SU-DHL-6 (cell line): ENCODE measurements at regions not wholly inside any gene's neighbourhood (a gene's known extent, or its start where the extent isn't known, plus 50 kb on each side); places are given as distances from the start of the nearest gene placed in this dataset.
"Not testable (repeated sequence)": the region's sequence is repeated elsewhere in the genome, so short reads cannot be mapped to it uniquely, and the experiment has no call there.

Experiments
- H2AFZ ChIP-seq: fragments of 200-600 bp; sonication (generic); 2 replicates; pipeline ENCODE4 v1.6.1; 2014; ENCODE audit warnings: low read depth, mild to moderate bottlenecking, moderate library complexity, mixed read lengths, antibody characterized with exemption, low read length; ENCODE audit not compliant: severe bottlenecking
- H3F3A ChIP-seq: fragments of 200-600 bp; shearing (Covaris generic); 2 replicates; pipeline ENCODE4 v1.6.0; 2016; ENCODE audit warnings: antibody characterized with exemption, mild to moderate bottlenecking; ENCODE audit not compliant: insufficient read depth
- H3K27ac ChIP-seq: fragments of 200-600 bp; sonication (generic); 2 replicates; pipeline ENCODE4 v1.5.1; 2016; ENCODE audit warnings: low read depth, mild to moderate bottlenecking, low read length, moderate library complexity, mixed read lengths
- H3K27me3 ChIP-seq: fragments of 200-600 bp; sonication (generic), shearing (Covaris generic); 2 replicates; pipeline ENCODE4 v1.6.0; 2014; ENCODE audit warnings: mild to moderate bottlenecking, low read length
- H3K36me3 ChIP-seq: fragments of 200-600 bp; sonication (generic); 2 replicates; pipeline ENCODE4 v1.6.1; 2014; ENCODE audit warnings: mild to moderate bottlenecking, low read length, mixed read lengths
- H3K4me2 ChIP-seq: fragments of 300-600, 200-600 bp; shearing (Covaris generic), sonication (generic); 2 replicates; pipeline ENCODE4 v1.6.0; 2014; ENCODE audit warnings: low read length, low read depth, mild to moderate bottlenecking; ENCODE audit not compliant: poor library complexity, severe bottlenecking
- H3K4me3 ChIP-seq: fragments of 200-600 bp; sonication (generic); 2 replicates; pipeline ENCODE4 v1.5.1; 2014; ENCODE audit warnings: antibody characterized with exemption, low read length, mild to moderate bottlenecking, mixed read lengths; ENCODE audit not compliant: insufficient read depth, poor library complexity, severe bottlenecking
- H3K79me2 ChIP-seq: fragments of 200-600 bp; sonication (generic); 2 replicates; pipeline ENCODE4 v1.6.1; 2014; ENCODE audit warnings: mild to moderate bottlenecking, low read length, moderate library complexity; ENCODE audit not compliant: insufficient read depth
- H3K9ac ChIP-seq: fragments of 200-600 bp; sonication (generic); 2 replicates; pipeline ENCODE4 v1.7.0; 2014; ENCODE audit warnings: mild to moderate bottlenecking, low read length
- H3K9me2 ChIP-seq: fragments of 200-600 bp; sonication (generic); replicated peaks from 2 replicates; pipeline ENCODE4 v1.6.1; 2014; ENCODE audit warnings: low read length; ENCODE audit not compliant: insufficient read depth
- H3K9me3 ChIP-seq: fragments of 200-600 bp; sonication (generic); 2 replicates; pipeline ENCODE4 v1.6.1; 2014; ENCODE audit warnings: low read length, mixed read lengths; ENCODE audit not compliant: insufficient read depth
- H4K20me1 ChIP-seq: fragments of 200-600 bp; sonication (generic); 2 replicates; pipeline ENCODE4 v1.6.1; 2014; ENCODE audit warnings: low read depth, mild to moderate bottlenecking, antibody characterized with exemption, low read length, moderate library complexity, mixed read lengths
- CTCF ChIP-seq: fragments of 200-600 bp; sonication (generic); IDR thresholded peaks from one replicate; pipeline ENCODE4 v1.5.1; 2017; ENCODE audit warnings: antibody characterized with exemption, mild to moderate bottlenecking, low read length, moderate library complexity; ENCODE audit not compliant: insufficient read depth, poor library complexity, severe bottlenecking
- EZH2phosphoT487 ChIP-seq: fragments of 200-600 bp; sonication (generic), shearing (Covaris generic); conservative IDR thresholded peaks from 2 replicates; pipeline ENCODE4 v1.6.1; 2018; ENCODE audit warnings: mild to moderate bottlenecking, antibody characterized with exemption, low read length, moderate library complexity, mixed read lengths

GRCh38 chr20:54726687-54727300 is 251.4 kb downstream of the DOK5 start:
- no peak overlapping the region for H3K9ac ChIP-seq
- no peaks in the 10 kb centered on the region for H3F3A ChIP-seq
- H3K4me2 ChIP-seq = no peak overlapping the region

GRCh38 chr20:54725266-54725665 is 249.9 kb downstream of the DOK5 start:
- H3K9ac ChIP-seq, H2AFZ ChIP-seq, H3K36me3 ChIP-seq, H3K4me3 ChIP-seq, H3F3A ChIP-seq, H3K79me2 ChIP-seq, H3K4me2 ChIP-seq, H3K27ac ChIP-seq, H3K9me3 ChIP-seq, H4K20me1 ChIP-seq, H3K27me3 ChIP-seq, H3K9me2 ChIP-seq: not testable (repeated sequence)

More at GRCh38 chr20:54726687-54727300, 251.4 kb downstream of the DOK5 start:
- TF ChIP-seq CTCF (no peak), EZH2phosphoT487 (no peak)
- Histone ChIP-seq H4K20me1 (no peaks in the 10 kb centered on the region), H3K9me2 (no peaks in the 10 kb centered on the region), H3K79me2 (no peaks in the 10 kb centered on the region), H3K9me3 (no peaks in the 10 kb centered on the region), H3K36me3 (no peaks in the 10 kb centered on the region), H2AFZ (no peak overlapping the region), H3K27ac (no peak overlapping the region), H3K27me3 (no peaks in the 10 kb centered on the region), H3K4me3 (no peak overlapping the region)

DNA sequence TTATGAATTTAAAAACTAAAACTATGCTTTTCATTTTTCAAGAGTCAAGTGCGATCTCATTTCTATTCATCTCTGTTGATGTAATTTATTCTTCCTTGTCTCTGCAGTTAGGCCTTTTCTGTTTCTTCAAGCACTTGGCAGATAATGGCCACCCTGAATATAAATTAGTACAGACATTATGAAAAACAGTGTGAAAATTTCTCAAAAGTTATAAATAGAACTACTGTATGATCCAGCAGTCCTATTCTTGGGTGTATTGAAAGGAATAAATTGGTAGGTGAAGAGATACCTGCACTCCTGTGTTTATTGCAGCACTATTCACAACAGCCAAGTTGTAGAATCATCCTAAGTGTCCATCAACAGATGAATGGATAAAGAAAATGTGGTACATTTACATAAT is 248.3 kb downstream of the DOK5 start:
- Histone ChIP-seq H3K79me2 (no peaks in the 10 kb centered on the region), H3F3A (no peaks in the 10 kb centered on the region), H3K27ac (no peak overlapping the region), H4K20me1 (no peaks in the 10 kb centered on the region), H3K9me3 (no peaks in the 10 kb centered on the region), H3K27me3 (no peaks in the 10 kb centered on the region), H3K36me3 (no peaks in the 10 kb centered on the region), H3K9ac (no peak overlapping the region), H2AFZ (no peak overlapping the region), H3K9me2 (no peaks in the 10 kb centered on the region), H3K4me3 (no peak overlapping the region), H3K4me2 (no peak overlapping the region)
- TF ChIP-seq CTCF (no peak), EZH2phosphoT487 (no peak)

DNA sequence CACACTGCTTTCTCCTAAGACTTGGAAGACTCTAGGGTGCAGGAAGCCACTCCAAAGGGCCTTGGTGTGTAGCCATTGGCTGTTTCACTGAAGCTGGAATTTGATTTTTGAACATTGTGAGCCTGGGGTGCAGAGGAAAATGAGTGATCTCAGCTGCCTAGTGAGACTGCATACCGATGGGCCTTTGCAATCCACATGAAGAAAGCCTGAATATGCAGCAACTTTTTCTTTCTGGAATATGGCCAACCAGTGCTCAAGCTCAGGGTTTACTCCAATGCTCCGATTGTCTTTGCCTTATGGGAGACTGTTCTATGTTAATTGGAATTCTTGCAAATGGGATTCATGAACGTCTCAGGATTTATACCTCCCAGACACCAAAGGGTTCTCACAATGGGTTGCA is 242.6 kb downstream of the DOK5 start:
- Histone ChIP-seq H4K20me1 (no peaks in the 10 kb centered on the region), H3F3A (no peaks in the 10 kb centered on the region), H2AFZ (no peak overlapping the region), H3K9ac (no peak overlapping the region), H3K36me3 (no peaks in the 10 kb centered on the region), H3K4me3 (no peak overlapping the region), H3K9me3 (no peaks in the 10 kb centered on the region), H3K9me2 (no peaks in the 10 kb centered on the region), H3K4me2 (no peak overlapping the region), H3K27ac (no peak overlapping the region), H3K79me2 (no peaks in the 10 kb centered on the region), H3K27me3 (no peaks in the 10 kb centered on the region)
- no peak for TF ChIP-seq EZH2phosphoT487
- no peak for TF ChIP-seq CTCF
